H1 (cell line): ENCODE measurements at regions not wholly inside any gene's neighbourhood (a gene's known extent, or its start where the extent isn't known, plus 50 kb on each side); places are given as distances from the start of the nearest gene placed in this dataset.

Experiments
- ATF2 ChIP-seq: IDR thresholded peaks from 2 replicates; pipeline ENCODE4 v1.6.1; 2012; ENCODE audit warnings: low read length, inconsistent platforms
- BACH1 ChIP-seq: IDR thresholded peaks from 2 replicates; pipeline ENCODE4 v1.6.1; 2012; ENCODE audit warnings: low read length, improper control_type of control experiment
- KDM1A ChIP-seq: fragments of 200-600, 300-600 bp; sonication (generic); IDR thresholded peaks from 2 replicates; pipeline ENCODE4 v1.7.1; 2016; ENCODE audit warnings: mild to moderate bottlenecking, low read length, borderline replicate concordance

DNA sequence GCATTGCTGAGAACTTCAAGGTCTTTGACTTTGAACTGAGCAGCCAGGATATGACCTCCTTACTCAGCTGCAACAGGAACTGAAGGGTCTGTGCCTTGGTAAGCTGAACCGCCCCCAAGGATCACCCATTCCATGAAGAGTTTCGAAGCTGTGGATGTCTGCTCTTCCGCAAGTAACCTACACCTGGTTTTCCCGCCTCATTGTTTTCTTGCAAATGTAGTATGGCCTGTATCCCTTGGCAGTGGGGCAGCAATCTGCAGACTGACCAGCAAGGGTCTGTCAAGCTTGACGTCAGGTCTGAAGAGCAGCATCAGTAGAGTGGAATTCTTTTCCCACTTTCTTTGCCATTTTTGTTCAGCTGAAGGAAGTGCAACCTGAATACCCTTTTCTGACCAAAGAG is 62.6 kb upstream of the RAB12 start (continued):
- TF ChIP-seq KDM1A (no peak), BACH1 (no peak), ATF2 (no peak)
- TF ChIP-seq, all 59 proteins: peak for 2
